ENCODE measurements at regions not wholly inside any gene's neighbourhood (a gene's known extent, or its start where the extent isn't known, plus 50 kb on each side); places are given as distances from the start of the nearest gene placed in this dataset.

- intact Hi-C loops (cut with DNase I; ENCODE audit: low total_unique reads) = no loop called here
- no peak overlapping the region for H3K4me3 ChIP-seq
Measured at GRCh38 chr12:127327986-127328385, 939.0 kb upstream of the TMEM132C start.

DNA sequence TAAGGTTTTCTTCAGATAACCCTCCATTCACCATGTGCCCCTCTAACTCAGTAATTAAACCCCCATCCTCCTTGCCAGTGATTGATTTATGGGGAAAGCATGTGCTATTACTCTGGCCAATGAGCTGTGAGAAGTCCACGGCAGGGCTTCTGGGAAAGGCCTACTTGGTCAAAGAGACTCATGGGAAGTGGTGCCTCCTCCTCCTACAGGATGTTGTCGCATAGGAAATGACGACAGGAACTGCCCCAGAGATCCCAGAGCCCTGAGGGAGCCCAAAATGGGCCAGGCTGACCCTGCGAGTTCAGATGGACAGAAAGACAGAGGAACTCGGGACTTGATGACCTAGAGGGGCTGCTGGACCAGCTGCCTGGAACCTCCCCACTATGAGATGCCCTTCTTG lies 938.1 kb upstream of the TMEM132C start:
- H3K9me3 ChIP-seq = no peaks in the 10 kb centered on the region
- 51 to 61% (median 52%) methylated on average over 4 to 5 of the region's 5 CpGs for WGBS, 5 donors
- DNase-seq = no peak
- H3K36me3 ChIP-seq = no peaks in the 10 kb centered on the region
- H3K27ac ChIP-seq = no peak overlapping the region
- H3K4me3 ChIP-seq = no peak overlapping the region
- intact Hi-C loops (cut with DNase I; ENCODE audit: low total_unique reads) = no loop called here
- TF ChIP-seq POLR2A (IDR thresholded peaks at IDR 0.05) = no peak
- TF ChIP-seq, protein P1, sequence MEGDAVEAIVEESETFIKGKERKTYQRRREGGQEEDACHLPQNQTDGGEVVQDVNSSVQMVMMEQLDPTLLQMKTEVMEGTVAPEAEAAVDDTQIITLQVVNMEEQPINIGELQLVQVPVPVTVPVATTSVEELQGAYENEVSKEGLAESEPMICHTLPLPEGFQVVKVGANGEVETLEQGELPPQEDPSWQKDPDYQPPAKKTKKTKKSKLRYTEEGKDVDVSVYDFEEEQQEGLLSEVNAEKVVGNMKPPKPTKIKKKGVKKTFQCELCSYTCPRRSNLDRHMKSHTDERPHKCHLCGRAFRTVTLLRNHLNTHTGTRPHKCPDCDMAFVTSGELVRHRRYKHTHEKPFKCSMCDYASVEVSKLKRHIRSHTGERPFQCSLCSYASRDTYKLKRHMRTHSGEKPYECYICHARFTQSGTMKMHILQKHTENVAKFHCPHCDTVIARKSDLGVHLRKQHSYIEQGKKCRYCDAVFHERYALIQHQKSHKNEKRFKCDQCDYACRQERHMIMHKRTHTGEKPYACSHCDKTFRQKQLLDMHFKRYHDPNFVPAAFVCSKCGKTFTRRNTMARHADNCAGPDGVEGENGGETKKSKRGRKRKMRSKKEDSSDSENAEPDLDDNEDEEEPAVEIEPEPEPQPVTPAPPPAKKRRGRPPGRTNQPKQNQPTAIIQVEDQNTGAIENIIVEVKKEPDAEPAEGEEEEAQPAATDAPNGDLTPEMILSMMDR (IDR thresholded peaks at IDR 0.05 in 8 of 11, conservative IDR thresholded peaks at IDR 0.05 in 3 of 11) = no peak
- TF ChIP-seq POLR2AphosphoS5 (IDR thresholded peaks at IDR 0.05) = no peak
- no peaks in the 10 kb centered on the region for H3K4me1 ChIP-seq
- peaks cover 0 to 4% (median 0%) of the 10 kb centered on the region in 7 donors for H3K27me3 ChIP-seq (replicated peaks in 1 of 7)

More at GRCh38 chr12:127327986-127328385, 939.0 kb upstream of the TMEM132C start:
- Histone ChIP-seq H3K9me3 (no peaks in the 10 kb centered on the region), H3K27me3 (replicated peaks in 1 of 7) (no peaks in the 10 kb centered on the region), H3K27ac (no peak overlapping the region), H3K4me1 (no peaks in the 10 kb centered on the region), H3K36me3 (no peaks in the 10 kb centered on the region)
- no peak for TF ChIP-seq POLR2AphosphoS5 (IDR thresholded peaks at IDR 0.05)
- TF ChIP-seq, protein P1 (IDR thresholded peaks at IDR 0.05 in 8 of 11, conservative IDR thresholded peaks at IDR 0.05 in 3 of 11) = no peak
- no peak for TF ChIP-seq POLR2A (IDR thresholded peaks at IDR 0.05)
- DNase-seq = no peak
- WGBS, 5 donors = 87 to 93% (median 88%) methylated on average over 6 of the region's 6 CpGs

DNA sequence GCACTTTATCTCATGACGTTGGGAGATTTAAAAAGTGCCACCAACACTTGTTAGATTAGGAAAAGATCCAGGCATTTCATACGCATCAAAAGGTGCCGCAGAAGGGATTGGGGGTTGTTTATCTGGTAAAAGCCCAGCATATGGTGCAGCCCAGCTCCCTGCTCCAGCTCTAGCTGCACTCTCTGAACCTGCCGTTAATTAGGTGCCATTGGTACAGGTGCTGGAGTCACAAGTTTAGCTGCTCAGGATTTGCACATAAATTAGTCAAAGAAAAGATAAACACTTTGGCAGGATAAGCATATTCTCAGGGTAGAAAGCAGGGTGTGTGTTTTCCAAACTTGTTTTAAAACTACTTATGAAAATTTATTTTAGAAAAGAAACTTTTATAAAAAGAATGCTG lies 932.6 kb upstream of the TMEM132C start:
- Histone ChIP-seq H3K4me3 (no peak overlapping the region), H3K9me3 (no peaks in the 10 kb centered on the region), H3K27ac (no peak overlapping the region), H3K36me3 (no peaks in the 10 kb centered on the region), H3K4me1 (no peaks in the 10 kb centered on the region), H3K27me3 (replicated peaks in 1 of 7) (peaks cover 0 to 4% (median 0%) of the 10 kb centered on the region in 7 donors)
- TF ChIP-seq POLR2AphosphoS5 (IDR thresholded peaks at IDR 0.05) = no peak
- TF ChIP-seq, protein P1 (IDR thresholded peaks at IDR 0.05 in 8 of 11, conservative IDR thresholded peaks at IDR 0.05 in 3 of 11) = no peak
- no peak for TF ChIP-seq POLR2A (IDR thresholded peaks at IDR 0.05)
- 78 to 85% (median 79%) methylated on average over 4 of the region's 4 CpGs for WGBS, 5 donors
- DNase-seq = no peak
- intact Hi-C loops (cut with DNase I; ENCODE audit: low total_unique reads) = no loop called here

GRCh38 chr12:127334912-127335644 lies 931.9 kb upstream of the TMEM132C start:
- DNase-seq = no peak
- no peak overlapping the region for H3K4me3 ChIP-seq

More at GRCh38 chr12:127334912-127335644, 931.9 kb upstream of the TMEM132C start:
- 23 to 36% (median 27%) methylated on average over 1 of the region's 1 CpG for WGBS, 5 donors
- Histone ChIP-seq H3K27ac (no peak overlapping the region), H3K9me3 (no peaks in the 10 kb centered on the region), H3K36me3 (no peaks in the 10 kb centered on the region), H3K4me1 (no peaks in the 10 kb centered on the region), H3K27me3 (replicated peaks in 1 of 7) (peaks cover 0 to 4% (median 0%) of the 10 kb centered on the region in 7 donors)
- intact Hi-C loops (cut with DNase I; ENCODE audit: low total_unique reads) = no loop called here
- TF ChIP-seq POLR2AphosphoS5 (IDR thresholded peaks at IDR 0.05) = no peak
- TF ChIP-seq, protein P1 (IDR thresholded peaks at IDR 0.05 in 8 of 11, conservative IDR thresholded peaks at IDR 0.05 in 3 of 11) = no peak
- TF ChIP-seq POLR2A (IDR thresholded peaks at IDR 0.05) = no peak
